ENCODE measurements at regions not wholly inside any gene's neighbourhood (a gene's known extent, or its start where the extent isn't known, plus 50 kb on each side); places are given as distances from the start of the nearest gene placed in this dataset.

DNA sequence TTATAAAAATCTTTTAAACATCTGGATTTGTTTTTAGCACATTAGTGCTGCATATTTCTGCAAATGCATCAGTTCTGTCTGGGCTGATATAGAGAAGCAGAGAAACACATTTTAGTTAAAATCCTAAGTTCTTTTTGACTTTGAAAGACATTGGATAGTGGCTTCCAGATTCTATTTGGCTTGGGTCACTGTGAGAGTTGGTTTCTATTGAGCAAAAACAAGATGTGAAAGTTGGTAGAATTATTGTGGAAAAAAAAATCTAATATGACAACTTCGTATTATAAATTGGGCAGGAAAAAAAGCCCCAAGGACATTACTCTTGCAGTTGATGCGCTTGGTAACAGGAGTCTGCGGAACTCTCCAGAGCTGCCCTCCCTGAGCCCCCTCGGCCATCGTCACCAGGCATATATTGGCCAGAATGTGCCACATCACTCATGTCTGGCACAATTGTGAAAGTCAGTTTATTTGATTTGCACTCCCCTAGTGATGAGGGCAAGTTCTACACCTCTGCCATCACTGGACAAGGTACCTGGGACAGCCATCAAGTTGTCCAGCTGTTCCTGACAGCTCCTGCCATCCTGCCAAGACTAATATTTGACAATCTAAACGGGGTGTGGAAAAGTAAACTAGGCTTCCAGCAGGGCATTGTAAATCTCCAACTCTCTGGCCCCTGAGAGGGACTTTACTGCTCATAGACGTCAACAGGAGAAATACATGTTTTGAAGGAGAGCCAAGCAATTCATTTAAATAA is 334.5 kb downstream of the TENT4A start:
- H4K91ac ChIP-seq (ENCODE audit: insufficient read length, low read depth, low read length) = no peak overlapping the region
- H2BK20ac ChIP-seq (ENCODE audit: low read depth, low read length, poor library complexity, severe bottlenecking) = no peak overlapping the region
- H2AK5ac ChIP-seq (ENCODE audit: insufficient read length, low read length) = no peak overlapping the region
- DNase-seq = no peak
- H3K4me2 ChIP-seq (ENCODE audit: insufficient read depth, insufficient read length, low read length) = no peak overlapping the region
- H4K8ac ChIP-seq (replicated peaks; ENCODE audit: insufficient read length, low read depth, low read length) = no peak overlapping the region
- no peaks in the 10 kb centered on the region for H4K20me1 ChIP-seq (ENCODE audit: control insufficient read depth, insufficient read depth, insufficient read length)
- H3K56ac ChIP-seq (ENCODE audit: insufficient read length, low read depth, low read length) = no peak overlapping the region
- no peaks in the 10 kb centered on the region for H3K79me2 ChIP-seq (ENCODE audit: insufficient read depth, low read length)
- H3K9ac ChIP-seq (ENCODE audit: extremely low read depth, insufficient read length, low read length) = no peak overlapping the region
- Mint-ChIP-seq H3K4me3 (no peak overlapping the region), H3K27me3 (ENCODE audit: low read depth) (no peaks in the 10 kb centered on the region; the same call in 1 of the 2 replicates), H3K4me1 (0 out of 4 replicates have a peak, but pooled peaks cover 0 to 2% of the 10 kb centered on the region in 2 experiments), H3K36me3 (ENCODE audit: insufficient read depth in 1 of 3, low read depth in 3 of 3) (no peaks in the 10 kb centered on the region), H3K9me3 (no peaks in the 10 kb centered on the region), H3K27ac (no peak overlapping the region)
- no peak overlapping the region for H2BK120ac ChIP-seq (ENCODE audit: low read depth, low read length, poor library complexity, severe bottlenecking)
- H3K4ac ChIP-seq (ENCODE audit: low read depth, low read length) = no peak overlapping the region
- H3K23ac ChIP-seq (ENCODE audit: insufficient read length, low read depth, low read length) = no peak overlapping the region
- H2BK12ac ChIP-seq (ENCODE audit: insufficient read length, low read depth, low read length) = no peak overlapping the region
- no peak overlapping the region for H2BK15ac ChIP-seq (ENCODE audit: low read depth, low read length)
- H2AFZ ChIP-seq (ENCODE audit: low read length) = no peak overlapping the region
- H3K9me3 ChIP-seq (ENCODE audit: control insufficient read depth, low read depth, low read length) = no peaks in the 10 kb centered on the region
- H3K79me1 ChIP-seq (ENCODE audit: insufficient read depth, low read depth, low read length, poor library complexity, severe bottlenecking) = no peaks in the 10 kb centered on the region
- no CpG with 5 or more reads among the region's 7 CpGs for WGBS (ENCODE audit: extremely low coverage, insufficient read length, low lambda C conversion rate)
- H3K4me1 ChIP-seq (ENCODE audit: insufficient read depth, low read length) = no peaks in the 10 kb centered on the region
- no peak overlapping the region for H3K18ac ChIP-seq (ENCODE audit: insufficient read length, low read depth, low read length)
- no peak overlapping the region for H2BK5ac ChIP-seq (ENCODE audit: insufficient read length, low read length)
- H3K14ac ChIP-seq (ENCODE audit: insufficient read depth, low read length) = no peak overlapping the region
- no peaks in the 10 kb centered on the region for H3K23me2 ChIP-seq (ENCODE audit: insufficient read length, low read depth, low read length, poor library complexity, severe bottlenecking)
- TF ChIP-seq, protein P1, sequence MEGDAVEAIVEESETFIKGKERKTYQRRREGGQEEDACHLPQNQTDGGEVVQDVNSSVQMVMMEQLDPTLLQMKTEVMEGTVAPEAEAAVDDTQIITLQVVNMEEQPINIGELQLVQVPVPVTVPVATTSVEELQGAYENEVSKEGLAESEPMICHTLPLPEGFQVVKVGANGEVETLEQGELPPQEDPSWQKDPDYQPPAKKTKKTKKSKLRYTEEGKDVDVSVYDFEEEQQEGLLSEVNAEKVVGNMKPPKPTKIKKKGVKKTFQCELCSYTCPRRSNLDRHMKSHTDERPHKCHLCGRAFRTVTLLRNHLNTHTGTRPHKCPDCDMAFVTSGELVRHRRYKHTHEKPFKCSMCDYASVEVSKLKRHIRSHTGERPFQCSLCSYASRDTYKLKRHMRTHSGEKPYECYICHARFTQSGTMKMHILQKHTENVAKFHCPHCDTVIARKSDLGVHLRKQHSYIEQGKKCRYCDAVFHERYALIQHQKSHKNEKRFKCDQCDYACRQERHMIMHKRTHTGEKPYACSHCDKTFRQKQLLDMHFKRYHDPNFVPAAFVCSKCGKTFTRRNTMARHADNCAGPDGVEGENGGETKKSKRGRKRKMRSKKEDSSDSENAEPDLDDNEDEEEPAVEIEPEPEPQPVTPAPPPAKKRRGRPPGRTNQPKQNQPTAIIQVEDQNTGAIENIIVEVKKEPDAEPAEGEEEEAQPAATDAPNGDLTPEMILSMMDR (conservative IDR thresholded peaks at IDR 0.05) = no peak
- H3T11ph ChIP-seq (ENCODE audit: low read length) = no peak overlapping the region
- no peak overlapping the region for H4K5ac ChIP-seq (ENCODE audit: insufficient read length, low read depth, low read length)
- no peaks in the 10 kb centered on the region for H3K27me3 ChIP-seq (ENCODE audit: insufficient read depth, low read length)
- H3K27ac ChIP-seq (ENCODE audit: insufficient read length, low read depth, low read length) = no peak overlapping the region

Data from H9 (cell line).